ENCODE measurements at regions not wholly inside any gene's neighbourhood (a gene's known extent, or its start where the extent isn't known, plus 50 kb on each side); places are given as distances from the start of the nearest gene placed in this dataset.
"Not testable (repeated sequence)": the region's sequence is repeated elsewhere in the genome, so short reads cannot be mapped to it uniquely, and the experiment has no call there.

GRCh38 chr7:119733127-119733879 is 539.7 kb upstream of the KCND2 start:
- H3K9me3 ChIP-seq, result no peaks in the 10 kb centered on the region
- H3K27ac ChIP-seq, result no peak overlapping the region
- DNase-seq (ENCODE audit: extremely low spot score in 2 of 2), result no peak
- H3K36me3 ChIP-seq, result no peaks in the 10 kb centered on the region
- TF ChIP-seq POLR2AphosphoS5 (IDR thresholded peaks at IDR 0.05; ENCODE audit: insufficient read depth in 1 of 2, low read depth in 1 of 2) (no peak), POLR2A (IDR thresholded peaks at IDR 0.05) (no peak), CTCF (IDR thresholded peaks at IDR 0.05) (no peak)
- intact Hi-C loops (cut with DNase I), result no loop called here
- H3K27me3 ChIP-seq, result no peaks in the 10 kb centered on the region
- no peak overlapping the region for H3K4me3 ChIP-seq
- no peaks in the 10 kb centered on the region for H3K4me1 ChIP-seq

GRCh38 chr7:119737390-119737789 is 535.6 kb upstream of the KCND2 start:
- TF ChIP-seq POLR2AphosphoS5 (IDR thresholded peaks at IDR 0.05; ENCODE audit: insufficient read depth in 1 of 2, low read depth in 1 of 2), result no peak
- TF ChIP-seq POLR2A (IDR thresholded peaks at IDR 0.05), result no peak
- no peak for TF ChIP-seq CTCF (IDR thresholded peaks at IDR 0.05)
- H3K4me1 ChIP-seq, result no peaks in the 10 kb centered on the region

GRCh38 chr7:119745280-119745679 is 527.7 kb upstream of the KCND2 start:
- H3K4me3 ChIP-seq; H3K9me3 ChIP-seq; H3K36me3 ChIP-seq; H3K27ac ChIP-seq; intact Hi-C loops (cut with DNase I); H3K27me3 ChIP-seq; H3K4me1 ChIP-seq; DNase-seq (ENCODE audit: extremely low spot score in 2 of 2): not testable (repeated sequence)

More at GRCh38 chr7:119737390-119737789, 535.6 kb upstream of the KCND2 start:
- no peak overlapping the region for H3K4me3 ChIP-seq
- H3K36me3 ChIP-seq, result no peaks in the 10 kb centered on the region
- no peak overlapping the region for H3K27ac ChIP-seq
- intact Hi-C loops (cut with DNase I), result no loop called here
- no peaks in the 10 kb centered on the region for H3K27me3 ChIP-seq
- H3K9me3 ChIP-seq, result no peaks in the 10 kb centered on the region
- DNase-seq (ENCODE audit: extremely low spot score in 2 of 2), result no peak

GRCh38 chr7:119748251-119748860 is 524.6 kb upstream of the KCND2 start:
- TF ChIP-seq POLR2AphosphoS5 (IDR thresholded peaks at IDR 0.05; ENCODE audit: insufficient read depth in 1 of 2, low read depth in 1 of 2), result no peak
- no peak for TF ChIP-seq CTCF (IDR thresholded peaks at IDR 0.05)
- TF ChIP-seq POLR2A (IDR thresholded peaks at IDR 0.05), result no peak
- no peaks in the 10 kb centered on the region for H3K9me3 ChIP-seq
- no peak overlapping the region for H3K27ac ChIP-seq
- intact Hi-C loops (cut with DNase I), result no loop called here
- H3K36me3 ChIP-seq, result no peaks in the 10 kb centered on the region
- no peak for DNase-seq (ENCODE audit: extremely low spot score in 2 of 2)
- H3K4me3 ChIP-seq, result no peak overlapping the region
- no peaks in the 10 kb centered on the region for H3K4me1 ChIP-seq
- H3K27me3 ChIP-seq, result no peaks in the 10 kb centered on the region

GRCh38 chr7:119748991-119749390 is 524.0 kb upstream of the KCND2 start:
- no peaks in the 10 kb centered on the region for H3K36me3 ChIP-seq
- no peak overlapping the region for H3K4me3 ChIP-seq
- no peaks in the 10 kb centered on the region for H3K9me3 ChIP-seq
- no peaks in the 10 kb centered on the region for H3K4me1 ChIP-seq
- H3K27me3 ChIP-seq, result no peaks in the 10 kb centered on the region
- no peak overlapping the region for H3K27ac ChIP-seq
- intact Hi-C loops (cut with DNase I), result no loop called here
- no peak for DNase-seq (ENCODE audit: extremely low spot score in 2 of 2)
- no peak for TF ChIP-seq CTCF (IDR thresholded peaks at IDR 0.05)
- TF ChIP-seq POLR2A (IDR thresholded peaks at IDR 0.05), result no peak
- TF ChIP-seq POLR2AphosphoS5 (IDR thresholded peaks at IDR 0.05; ENCODE audit: insufficient read depth in 1 of 2, low read depth in 1 of 2), result no peak

Data from vagina (tissue), 2 donors.